ENCODE measurements at regions not wholly inside any gene's neighbourhood (a gene's known extent, or its start where the extent isn't known, plus 50 kb on each side); places are given as distances from the start of the nearest gene placed in this dataset.

DNA sequence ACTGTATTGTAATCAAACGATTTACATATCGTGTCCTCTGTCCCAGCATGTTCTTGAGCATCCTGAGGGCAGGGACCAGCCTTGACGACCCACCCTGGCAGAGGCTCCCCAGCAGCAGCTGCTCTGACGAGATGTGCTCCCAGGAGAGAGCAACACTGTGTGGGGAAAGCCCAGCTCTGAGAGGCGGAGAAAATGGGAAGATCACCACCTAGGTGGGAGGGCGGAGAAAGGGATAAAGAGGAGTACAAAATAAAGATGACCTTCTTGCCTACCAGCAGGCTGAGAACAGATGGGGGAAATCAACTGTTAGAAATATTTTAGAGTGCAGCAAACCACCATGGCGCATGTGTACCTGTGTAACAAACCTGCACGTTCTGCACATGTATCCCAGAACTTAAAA is 71.5 kb upstream of the CAPRIN2 start:
- Mint-ChIP-seq H3K27ac (no peak overlapping the region), H3K9me3 (no peaks in the 10 kb centered on the region), H3K4me1 (peaks cover 17% of the 10 kb centered on the region; the same call in 2 of the 3 replicates), H3K4me3 (no peak overlapping the region), H3K36me3 (ENCODE audit: low read depth) (no peaks in the 10 kb centered on the region), H3K27me3 (ENCODE audit: insufficient read depth, low read depth, poor library complexity) (peaks cover 29% of the 10 kb centered on the region)
- DNase-seq (ENCODE audit: low spot score) (no peak), ATAC-seq (no peak)
- Histone ChIP-seq H3K4me2 (no peak overlapping the region), H3K9me2 (ENCODE audit: insufficient read depth) (peaks cover 5% of the 10 kb centered on the region; the same call in 1 of the 2 replicates), H3K79me2 (replicated peaks; ENCODE audit: insufficient read depth) (no peaks in the 10 kb centered on the region), H3K36me3 (ENCODE audit: insufficient read depth) (no peaks in the 10 kb centered on the region), H4K20me1 (replicated peaks; ENCODE audit: insufficient read depth) (no peaks in the 10 kb centered on the region), H3K27me3 (ENCODE audit: insufficient read depth) (peaks cover 38% of the 10 kb centered on the region), H2AFZ (no peak overlapping the region), H3K4me3 (no peak overlapping the region), H3K4me1 (ENCODE audit: insufficient read depth) (peaks cover 9% of the 10 kb centered on the region; the same call in 1 of the 2 replicates), H3F3A (replicated peaks; ENCODE audit: low read depth) (peaks cover 4% of the 10 kb centered on the region; the same call in 1 of the 2 replicates), H3K27ac (ENCODE audit: low read depth) (no peak overlapping the region)
- TF ChIP-seq, protein P1, sequence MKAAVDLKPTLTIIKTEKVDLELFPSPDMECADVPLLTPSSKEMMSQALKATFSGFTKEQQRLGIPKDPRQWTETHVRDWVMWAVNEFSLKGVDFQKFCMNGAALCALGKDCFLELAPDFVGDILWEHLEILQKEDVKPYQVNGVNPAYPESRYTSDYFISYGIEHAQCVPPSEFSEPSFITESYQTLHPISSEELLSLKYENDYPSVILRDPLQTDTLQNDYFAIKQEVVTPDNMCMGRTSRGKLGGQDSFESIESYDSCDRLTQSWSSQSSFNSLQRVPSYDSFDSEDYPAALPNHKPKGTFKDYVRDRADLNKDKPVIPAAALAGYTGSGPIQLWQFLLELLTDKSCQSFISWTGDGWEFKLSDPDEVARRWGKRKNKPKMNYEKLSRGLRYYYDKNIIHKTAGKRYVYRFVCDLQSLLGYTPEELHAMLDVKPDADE (IDR thresholded peaks at IDR 0.05): no peak
- TF ChIP-seq ZNF331 (CRISPR knock-in tag; IDR thresholded peaks at IDR 0.05; ENCODE audit: low read depth) (no peak), NANOG (IDR thresholded peaks at IDR 0.05; ENCODE audit: borderline replicate concordance) (no peak), EZH2phosphoT487 (IDR thresholded peaks at IDR 0.05; ENCODE audit: unreplicated experiment) (no peak), JUNB (IDR thresholded peaks at IDR 0.05; ENCODE audit: unreplicated experiment) (no peak), POLR2AphosphoS5 (IDR thresholded peaks at IDR 0.05; ENCODE audit: low read depth) (no peak), ZNF114 (CRISPR knock-in tag; IDR thresholded peaks at IDR 0.05) (no peak), EZH2 (IDR thresholded peaks at IDR 0.05; ENCODE audit: low read depth, unreplicated experiment) (no peak), CREB1 (CRISPR knock-in tag; IDR thresholded peaks at IDR 0.05; ENCODE audit: low read depth) (no peak), STAT1 (IDR thresholded peaks at IDR 0.05; ENCODE audit: unreplicated experiment) (no peak)
- TF ChIP-seq, protein P2, sequence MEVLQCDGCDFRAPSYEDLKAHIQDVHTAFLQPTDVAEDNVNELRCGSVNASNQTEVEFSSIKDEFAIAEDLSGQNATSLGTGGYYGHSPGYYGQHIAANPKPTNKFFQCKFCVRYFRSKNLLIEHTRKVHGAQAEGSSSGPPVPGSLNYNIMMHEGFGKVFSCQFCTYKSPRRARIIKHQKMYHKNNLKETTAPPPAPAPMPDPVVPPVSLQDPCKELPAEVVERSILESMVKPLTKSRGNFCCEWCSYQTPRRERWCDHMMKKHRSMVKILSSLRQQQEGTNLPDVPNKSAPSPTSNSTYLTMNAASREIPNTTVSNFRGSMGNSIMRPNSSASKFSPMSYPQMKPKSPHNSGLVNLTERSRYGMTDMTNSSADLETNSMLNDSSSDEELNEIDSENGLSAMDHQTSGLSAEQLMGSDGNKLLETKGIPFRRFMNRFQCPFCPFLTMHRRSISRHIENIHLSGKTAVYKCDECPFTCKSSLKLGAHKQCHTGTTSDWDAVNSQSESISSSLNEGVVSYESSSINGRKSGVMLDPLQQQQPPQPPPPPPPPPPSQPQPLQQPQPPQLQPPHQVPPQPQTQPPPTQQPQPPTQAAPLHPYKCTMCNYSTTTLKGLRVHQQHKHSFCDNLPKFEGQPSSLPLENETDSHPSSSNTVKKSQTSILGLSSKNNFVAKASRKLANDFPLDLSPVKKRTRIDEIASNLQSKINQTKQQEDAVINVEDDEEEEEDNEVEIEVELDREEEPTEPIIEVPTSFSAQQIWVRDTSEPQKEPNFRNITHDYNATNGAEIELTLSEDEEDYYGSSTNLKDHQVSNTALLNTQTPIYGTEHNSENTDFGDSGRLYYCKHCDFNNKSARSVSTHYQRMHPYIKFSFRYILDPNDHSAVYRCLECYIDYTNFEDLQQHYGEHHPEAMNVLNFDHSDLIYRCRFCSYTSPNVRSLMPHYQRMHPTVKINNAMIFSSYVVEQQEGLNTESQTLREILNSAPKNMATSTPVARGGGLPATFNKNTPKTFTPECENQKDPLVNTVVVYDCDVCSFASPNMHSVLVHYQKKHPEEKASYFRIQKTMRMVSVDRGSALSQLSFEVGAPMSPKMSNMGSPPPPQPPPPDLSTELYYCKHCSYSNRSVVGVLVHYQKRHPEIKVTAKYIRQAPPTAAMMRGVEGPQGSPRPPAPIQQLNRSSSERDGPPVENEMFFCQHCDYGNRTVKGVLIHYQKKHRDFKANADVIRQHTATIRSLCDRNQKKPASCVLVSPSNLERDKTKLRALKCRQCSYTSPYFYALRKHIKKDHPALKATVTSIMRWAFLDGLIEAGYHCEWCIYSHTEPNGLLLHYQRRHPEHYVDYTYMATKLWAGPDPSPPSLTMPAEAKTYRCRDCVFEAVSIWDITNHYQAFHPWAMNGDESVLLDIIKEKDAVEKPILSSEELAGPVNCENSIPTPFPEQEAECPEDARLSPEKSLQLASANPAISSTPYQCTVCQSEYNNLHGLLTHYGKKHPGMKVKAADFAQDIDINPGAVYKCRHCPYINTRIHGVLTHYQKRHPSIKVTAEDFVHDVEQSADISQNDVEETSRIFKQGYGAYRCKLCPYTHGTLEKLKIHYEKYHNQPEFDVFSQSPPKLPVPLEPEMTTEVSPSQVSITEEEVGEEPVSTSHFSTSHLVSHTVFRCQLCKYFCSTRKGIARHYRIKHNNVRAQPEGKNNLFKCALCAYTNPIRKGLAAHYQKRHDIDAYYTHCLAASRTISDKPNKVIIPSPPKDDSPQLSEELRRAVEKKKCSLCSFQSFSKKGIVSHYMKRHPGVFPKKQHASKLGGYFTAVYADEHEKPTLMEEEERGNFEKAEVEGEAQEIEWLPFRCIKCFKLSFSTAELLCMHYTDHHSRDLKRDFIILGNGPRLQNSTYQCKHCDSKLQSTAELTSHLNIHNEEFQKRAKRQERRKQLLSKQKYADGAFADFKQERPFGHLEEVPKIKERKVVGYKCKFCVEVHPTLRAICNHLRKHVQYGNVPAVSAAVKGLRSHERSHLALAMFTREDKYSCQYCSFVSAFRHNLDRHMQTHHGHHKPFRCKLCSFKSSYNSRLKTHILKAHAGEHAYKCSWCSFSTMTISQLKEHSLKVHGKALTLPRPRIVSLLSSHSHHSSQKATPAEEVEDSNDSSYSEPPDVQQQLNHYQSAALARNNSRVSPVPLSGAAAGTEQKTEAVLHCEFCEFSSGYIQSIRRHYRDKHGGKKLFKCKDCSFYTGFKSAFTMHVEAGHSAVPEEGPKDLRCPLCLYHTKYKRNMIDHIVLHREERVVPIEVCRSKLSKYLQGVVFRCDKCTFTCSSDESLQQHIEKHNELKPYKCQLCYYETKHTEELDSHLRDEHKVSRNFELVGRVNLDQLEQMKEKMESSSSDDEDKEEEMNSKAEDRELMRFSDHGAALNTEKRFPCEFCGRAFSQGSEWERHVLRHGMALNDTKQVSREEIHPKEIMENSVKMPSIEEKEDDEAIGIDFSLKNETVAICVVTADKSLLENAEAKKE (CRISPR knock-in tag; IDR thresholded peaks at IDR 0.05): no peak
- TF ChIP-seq, protein P3, sequence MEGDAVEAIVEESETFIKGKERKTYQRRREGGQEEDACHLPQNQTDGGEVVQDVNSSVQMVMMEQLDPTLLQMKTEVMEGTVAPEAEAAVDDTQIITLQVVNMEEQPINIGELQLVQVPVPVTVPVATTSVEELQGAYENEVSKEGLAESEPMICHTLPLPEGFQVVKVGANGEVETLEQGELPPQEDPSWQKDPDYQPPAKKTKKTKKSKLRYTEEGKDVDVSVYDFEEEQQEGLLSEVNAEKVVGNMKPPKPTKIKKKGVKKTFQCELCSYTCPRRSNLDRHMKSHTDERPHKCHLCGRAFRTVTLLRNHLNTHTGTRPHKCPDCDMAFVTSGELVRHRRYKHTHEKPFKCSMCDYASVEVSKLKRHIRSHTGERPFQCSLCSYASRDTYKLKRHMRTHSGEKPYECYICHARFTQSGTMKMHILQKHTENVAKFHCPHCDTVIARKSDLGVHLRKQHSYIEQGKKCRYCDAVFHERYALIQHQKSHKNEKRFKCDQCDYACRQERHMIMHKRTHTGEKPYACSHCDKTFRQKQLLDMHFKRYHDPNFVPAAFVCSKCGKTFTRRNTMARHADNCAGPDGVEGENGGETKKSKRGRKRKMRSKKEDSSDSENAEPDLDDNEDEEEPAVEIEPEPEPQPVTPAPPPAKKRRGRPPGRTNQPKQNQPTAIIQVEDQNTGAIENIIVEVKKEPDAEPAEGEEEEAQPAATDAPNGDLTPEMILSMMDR (conservative IDR thresholded peaks at IDR 0.05; ENCODE audit: low read depth in 2 of 2): no peak
- TF ChIP-seq, protein P4, sequence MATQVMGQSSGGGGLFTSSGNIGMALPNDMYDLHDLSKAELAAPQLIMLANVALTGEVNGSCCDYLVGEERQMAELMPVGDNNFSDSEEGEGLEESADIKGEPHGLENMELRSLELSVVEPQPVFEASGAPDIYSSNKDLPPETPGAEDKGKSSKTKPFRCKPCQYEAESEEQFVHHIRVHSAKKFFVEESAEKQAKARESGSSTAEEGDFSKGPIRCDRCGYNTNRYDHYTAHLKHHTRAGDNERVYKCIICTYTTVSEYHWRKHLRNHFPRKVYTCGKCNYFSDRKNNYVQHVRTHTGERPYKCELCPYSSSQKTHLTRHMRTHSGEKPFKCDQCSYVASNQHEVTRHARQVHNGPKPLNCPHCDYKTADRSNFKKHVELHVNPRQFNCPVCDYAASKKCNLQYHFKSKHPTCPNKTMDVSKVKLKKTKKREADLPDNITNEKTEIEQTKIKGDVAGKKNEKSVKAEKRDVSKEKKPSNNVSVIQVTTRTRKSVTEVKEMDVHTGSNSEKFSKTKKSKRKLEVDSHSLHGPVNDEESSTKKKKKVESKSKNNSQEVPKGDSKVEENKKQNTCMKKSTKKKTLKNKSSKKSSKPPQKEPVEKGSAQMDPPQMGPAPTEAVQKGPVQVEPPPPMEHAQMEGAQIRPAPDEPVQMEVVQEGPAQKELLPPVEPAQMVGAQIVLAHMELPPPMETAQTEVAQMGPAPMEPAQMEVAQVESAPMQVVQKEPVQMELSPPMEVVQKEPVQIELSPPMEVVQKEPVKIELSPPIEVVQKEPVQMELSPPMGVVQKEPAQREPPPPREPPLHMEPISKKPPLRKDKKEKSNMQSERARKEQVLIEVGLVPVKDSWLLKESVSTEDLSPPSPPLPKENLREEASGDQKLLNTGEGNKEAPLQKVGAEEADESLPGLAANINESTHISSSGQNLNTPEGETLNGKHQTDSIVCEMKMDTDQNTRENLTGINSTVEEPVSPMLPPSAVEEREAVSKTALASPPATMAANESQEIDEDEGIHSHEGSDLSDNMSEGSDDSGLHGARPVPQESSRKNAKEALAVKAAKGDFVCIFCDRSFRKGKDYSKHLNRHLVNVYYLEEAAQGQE (IDR thresholded peaks at IDR 0.05; ENCODE audit: unreplicated experiment): no peak
